Peyer's patch (tissue), 4 donors: ENCODE measurements at regions not wholly inside any gene's neighbourhood (a gene's known extent, or its start where the extent isn't known, plus 50 kb on each side); places are given as distances from the start of the nearest gene placed in this dataset.

ENCODE experiments used
- POLR2A ChIP-seq, 2 donors: fragments of 450-650 bp; IDR thresholded peaks; one replicate each; pipeline ENCODE4 v1.5.1; 2017; ENCODE audit warnings: antibody characterized with exemption in 2 of 2, mild to moderate bottlenecking in 2 of 2, moderate library complexity in 2 of 2
- TF ChIP-seq, protein P1 (sequence below), 6 experiments: fragments of 450-650 bp in 4 of 6; fragments of 200-600 bp in 2 of 6; sonication (generic) in 1 of 6; IDR thresholded peaks; one replicate each; pipeline ENCODE4 v1.5.1; 2017 to 2019; ENCODE audit warnings: antibody characterized with exemption in 6 of 6, mild to moderate bottlenecking in 3 of 6, moderate library complexity in 1 of 6

GRCh38 chr13:73580513-73581267, 521.9 kb downstream of the KLF5 start:
- TF ChIP-seq, protein P1, sequence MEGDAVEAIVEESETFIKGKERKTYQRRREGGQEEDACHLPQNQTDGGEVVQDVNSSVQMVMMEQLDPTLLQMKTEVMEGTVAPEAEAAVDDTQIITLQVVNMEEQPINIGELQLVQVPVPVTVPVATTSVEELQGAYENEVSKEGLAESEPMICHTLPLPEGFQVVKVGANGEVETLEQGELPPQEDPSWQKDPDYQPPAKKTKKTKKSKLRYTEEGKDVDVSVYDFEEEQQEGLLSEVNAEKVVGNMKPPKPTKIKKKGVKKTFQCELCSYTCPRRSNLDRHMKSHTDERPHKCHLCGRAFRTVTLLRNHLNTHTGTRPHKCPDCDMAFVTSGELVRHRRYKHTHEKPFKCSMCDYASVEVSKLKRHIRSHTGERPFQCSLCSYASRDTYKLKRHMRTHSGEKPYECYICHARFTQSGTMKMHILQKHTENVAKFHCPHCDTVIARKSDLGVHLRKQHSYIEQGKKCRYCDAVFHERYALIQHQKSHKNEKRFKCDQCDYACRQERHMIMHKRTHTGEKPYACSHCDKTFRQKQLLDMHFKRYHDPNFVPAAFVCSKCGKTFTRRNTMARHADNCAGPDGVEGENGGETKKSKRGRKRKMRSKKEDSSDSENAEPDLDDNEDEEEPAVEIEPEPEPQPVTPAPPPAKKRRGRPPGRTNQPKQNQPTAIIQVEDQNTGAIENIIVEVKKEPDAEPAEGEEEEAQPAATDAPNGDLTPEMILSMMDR (IDR thresholded peaks at IDR 0.05), result peak in 1 of 6 experiments; percentile 37
- TF ChIP-seq POLR2A (IDR thresholded peaks at IDR 0.05), result no peak
